ENCODE measurements at regions not wholly inside any gene's neighbourhood (a gene's known extent, or its start where the extent isn't known, plus 50 kb on each side); places are given as distances from the start of the nearest gene placed in this dataset.
"Not testable (repeated sequence)": the region's sequence is repeated elsewhere in the genome, so short reads cannot be mapped to it uniquely, and the experiment has no call there.

DNA sequence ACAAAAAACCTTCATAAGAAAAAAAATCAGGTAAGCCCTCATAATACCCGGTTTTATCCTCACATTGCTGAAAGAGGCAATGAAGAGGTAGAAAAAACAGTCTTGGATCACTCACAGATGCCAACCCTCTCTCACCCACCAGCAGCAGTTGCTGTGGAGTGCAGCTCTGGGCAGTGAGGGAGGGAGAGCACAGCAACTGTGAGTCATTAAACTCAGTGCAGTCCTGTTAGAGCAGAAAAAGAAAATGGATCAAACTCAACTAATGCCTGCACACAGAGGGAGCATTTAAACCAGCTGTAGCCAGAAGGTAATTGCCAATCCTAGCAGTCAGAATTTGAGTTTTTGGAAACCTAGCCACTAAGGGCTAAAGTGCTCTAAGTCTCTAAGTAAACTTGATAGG, 1050.6 kb upstream of the ALCAM start:
- Histone ChIP-seq H3K27ac (ENCODE audit: low read depth, low read length) (no peak overlapping the region), H3K36me3 (ENCODE audit: control insufficient read depth, insufficient read depth, low read length) (no peaks in the 10 kb centered on the region), H3K4me1 (ENCODE audit: control insufficient read depth, insufficient read depth, low read length) (no peaks in the 10 kb centered on the region), H3K27me3 (ENCODE audit: control insufficient read depth, insufficient read depth, low read length) (no peaks in the 10 kb centered on the region), H3K4me3 (ENCODE audit: low read length) (no peak overlapping the region), H3K9ac (ENCODE audit: low read length) (no peak overlapping the region)

GRCh38 chr3:104323226-104323625, 1043.5 kb upstream of the ALCAM start:
- Histone ChIP-seq H3K4me3 (ENCODE audit: low read length) (no peak overlapping the region), H3K4me1 (ENCODE audit: control insufficient read depth, insufficient read depth, low read length) (no peaks in the 10 kb centered on the region), H3K9ac (ENCODE audit: low read length) (no peak overlapping the region), H3K27me3 (ENCODE audit: control insufficient read depth, insufficient read depth, low read length) (no peaks in the 10 kb centered on the region), H3K27ac (ENCODE audit: low read depth, low read length) (no peak overlapping the region), H3K36me3 (ENCODE audit: control insufficient read depth, insufficient read depth, low read length) (no peaks in the 10 kb centered on the region)

DNA sequence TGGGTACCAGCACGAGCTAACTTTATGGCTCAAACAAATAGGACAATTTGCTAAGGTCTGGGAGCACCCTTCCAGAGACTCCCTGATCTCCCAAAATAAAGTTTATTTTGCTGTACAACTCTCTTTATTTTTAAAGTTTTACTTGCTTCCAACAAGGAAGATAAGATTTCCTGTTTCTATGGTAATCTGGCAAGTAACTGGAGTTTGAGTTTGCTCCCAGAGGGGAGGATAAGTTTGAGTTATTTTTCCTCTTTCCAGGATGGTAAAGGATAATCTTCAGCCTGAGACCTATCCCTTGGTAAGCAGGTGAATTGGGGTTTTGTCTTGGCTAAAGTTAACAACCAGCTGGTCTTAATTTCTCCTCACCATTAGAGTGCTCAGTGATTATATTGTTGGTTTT, 1019.4 kb upstream of the ALCAM start:
- no peaks in the 10 kb centered on the region for H3K27me3 ChIP-seq (ENCODE audit: control insufficient read depth, insufficient read depth, low read length)
- H3K27ac ChIP-seq (ENCODE audit: low read depth, low read length), result no peak overlapping the region
- no peaks in the 10 kb centered on the region for H3K36me3 ChIP-seq (ENCODE audit: control insufficient read depth, insufficient read depth, low read length)
- H3K9ac ChIP-seq (ENCODE audit: low read length), result no peak overlapping the region
- H3K4me3 ChIP-seq (ENCODE audit: low read length), result no peak overlapping the region
- no peaks in the 10 kb centered on the region for H3K4me1 ChIP-seq (ENCODE audit: control insufficient read depth, insufficient read depth, low read length)

DNA sequence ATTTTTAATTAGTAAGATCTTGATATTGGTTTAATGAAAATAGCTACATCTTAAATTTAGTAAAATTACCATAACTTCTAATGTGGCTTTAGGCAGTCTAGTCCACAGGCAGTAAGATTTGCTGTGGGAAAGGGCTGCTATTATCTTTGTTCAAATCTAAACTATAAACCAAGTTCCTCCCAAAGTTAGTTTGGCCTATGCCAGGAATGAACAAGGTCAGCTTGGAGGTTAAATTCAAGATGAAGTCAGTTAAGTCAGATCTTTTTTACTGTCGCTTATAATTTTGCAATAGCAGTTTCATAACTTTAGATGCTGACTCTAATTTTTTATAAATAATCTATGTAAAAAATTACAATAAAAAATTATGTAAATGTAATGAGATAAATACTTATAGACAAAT, 1016.9 kb upstream of the ALCAM start:
- Histone ChIP-seq H3K4me3 (ENCODE audit: low read length) (no peak overlapping the region), H3K9ac (ENCODE audit: low read length) (no peak overlapping the region), H3K36me3 (ENCODE audit: control insufficient read depth, insufficient read depth, low read length) (no peaks in the 10 kb centered on the region), H3K4me1 (ENCODE audit: control insufficient read depth, insufficient read depth, low read length) (no peaks in the 10 kb centered on the region), H3K27ac (ENCODE audit: low read depth, low read length) (no peak overlapping the region), H3K27me3 (ENCODE audit: control insufficient read depth, insufficient read depth, low read length) (no peaks in the 10 kb centered on the region)

DNA sequence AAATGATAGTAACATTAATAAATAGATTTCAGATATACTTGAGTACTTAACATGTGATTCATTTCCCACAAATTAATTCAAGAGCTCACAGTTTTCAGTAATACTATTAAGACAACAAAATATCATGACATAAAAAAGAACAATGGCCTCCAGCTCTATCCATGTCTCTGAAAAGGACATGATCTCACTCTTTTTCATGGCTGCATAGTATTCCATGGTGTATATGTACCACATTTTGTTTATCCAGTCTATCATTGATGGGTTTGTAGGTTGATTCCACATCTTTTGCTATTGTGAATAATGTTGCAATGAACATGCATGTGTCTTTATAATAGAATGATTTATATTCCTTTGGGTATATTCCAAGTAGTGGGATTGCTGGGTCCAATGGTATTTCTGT, 1012.8 kb upstream of the ALCAM start:
- Histone ChIP-seq H3K27me3 (ENCODE audit: control insufficient read depth, insufficient read depth, low read length) (no peaks in the 10 kb centered on the region), H3K36me3 (ENCODE audit: control insufficient read depth, insufficient read depth, low read length) (no peaks in the 10 kb centered on the region), H3K27ac (ENCODE audit: low read depth, low read length) (no peak overlapping the region), H3K4me1 (ENCODE audit: control insufficient read depth, insufficient read depth, low read length) (no peaks in the 10 kb centered on the region), H3K9ac (ENCODE audit: low read length) (no peak overlapping the region), H3K4me3 (ENCODE audit: low read length) (no peak overlapping the region)

DNA sequence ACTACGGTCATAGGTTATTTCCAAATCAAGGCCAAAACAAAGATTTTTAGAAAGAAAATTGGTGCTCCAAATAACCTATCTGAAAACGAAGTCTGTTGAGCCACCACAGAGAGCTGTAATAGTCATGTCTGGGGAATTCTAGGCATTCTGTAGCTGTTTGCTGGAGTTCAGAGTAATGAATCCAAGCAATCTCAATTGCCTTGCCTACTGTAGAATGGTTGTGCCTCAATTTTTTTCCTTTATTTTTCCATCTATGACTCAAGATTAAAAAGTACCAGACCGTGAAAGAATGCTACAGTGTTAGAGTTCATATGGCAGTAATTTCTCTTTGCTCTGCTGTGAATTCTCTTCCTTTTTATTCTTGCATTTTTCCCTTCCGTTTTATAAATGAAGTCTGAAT, 1007.2 kb upstream of the ALCAM start:
- H3K9ac ChIP-seq (ENCODE audit: low read length), result no peak overlapping the region
- no peaks in the 10 kb centered on the region for H3K36me3 ChIP-seq (ENCODE audit: control insufficient read depth, insufficient read depth, low read length)
- H3K27me3 ChIP-seq (ENCODE audit: control insufficient read depth, insufficient read depth, low read length), result no peaks in the 10 kb centered on the region
- H3K27ac ChIP-seq (ENCODE audit: low read depth, low read length), result no peak overlapping the region
- no peaks in the 10 kb centered on the region for H3K4me1 ChIP-seq (ENCODE audit: control insufficient read depth, insufficient read depth, low read length)
- H3K4me3 ChIP-seq (ENCODE audit: low read length), result no peak overlapping the region

- H3K27me3 ChIP-seq (ENCODE audit: control insufficient read depth, insufficient read depth, low read length), result no peaks in the 10 kb centered on the region
- no peaks in the 10 kb centered on the region for H3K4me1 ChIP-seq (ENCODE audit: control insufficient read depth, insufficient read depth, low read length)
- no peak overlapping the region for H3K9ac ChIP-seq (ENCODE audit: low read length)
- no peak overlapping the region for H3K4me3 ChIP-seq (ENCODE audit: low read length)
- H3K27ac ChIP-seq (ENCODE audit: low read depth, low read length), result no peak overlapping the region
- H3K36me3 ChIP-seq (ENCODE audit: control insufficient read depth, insufficient read depth, low read length), result no peaks in the 10 kb centered on the region
Measured at GRCh38 chr3:104360038-104360437, 1006.7 kb upstream of the ALCAM start.

GRCh38 chr3:104361748-104362147, 1005.0 kb upstream of the ALCAM start:
- not testable (repeated sequence) for H3K27me3 ChIP-seq (ENCODE audit: control insufficient read depth, insufficient read depth, low read length); H3K4me1 ChIP-seq (ENCODE audit: control insufficient read depth, insufficient read depth, low read length); H3K9ac ChIP-seq (ENCODE audit: low read length)

GRCh38 chr3:104362319-104362718, 1004.4 kb upstream of the ALCAM start:
- no peak overlapping the region for H3K9ac ChIP-seq (ENCODE audit: low read length)

More at GRCh38 chr3:104361748-104362147, 1005.0 kb upstream of the ALCAM start:
- H3K36me3 ChIP-seq (ENCODE audit: control insufficient read depth, insufficient read depth, low read length); H3K4me3 ChIP-seq (ENCODE audit: low read length); H3K27ac ChIP-seq (ENCODE audit: low read depth, low read length): not testable (repeated sequence)

DNA sequence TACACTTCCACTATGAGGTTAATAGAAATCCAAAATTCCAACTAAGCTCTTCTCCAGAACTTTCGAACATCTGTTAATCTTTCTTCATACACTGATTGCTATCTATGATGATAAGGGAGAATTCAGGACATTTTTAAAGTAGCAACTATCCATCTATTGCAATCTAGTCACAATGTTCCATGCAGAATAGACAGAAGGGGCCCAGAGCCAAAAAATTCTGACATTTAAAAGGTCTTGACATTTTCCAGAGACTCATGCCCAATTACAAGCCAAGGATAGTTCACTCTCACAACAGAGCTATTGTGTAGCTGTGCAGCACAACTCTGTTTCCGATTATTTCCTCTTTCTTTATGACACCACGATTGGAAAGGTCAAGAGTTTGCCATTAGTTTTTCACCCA, 999.7 kb upstream of the ALCAM start:
- Histone ChIP-seq H3K36me3 (ENCODE audit: control insufficient read depth, insufficient read depth, low read length) (no peaks in the 10 kb centered on the region), H3K4me1 (ENCODE audit: control insufficient read depth, insufficient read depth, low read length) (peaks cover 4% of the 10 kb centered on the region), H3K9ac (ENCODE audit: low read length) (no peak overlapping the region), H3K27ac (ENCODE audit: low read depth, low read length) (no peak overlapping the region), H3K27me3 (ENCODE audit: control insufficient read depth, insufficient read depth, low read length) (no peaks in the 10 kb centered on the region), H3K4me3 (ENCODE audit: low read length) (no peak overlapping the region)

More at GRCh38 chr3:104362319-104362718, 1004.4 kb upstream of the ALCAM start:
- H3K4me1 ChIP-seq (ENCODE audit: control insufficient read depth, insufficient read depth, low read length), result peaks cover 4% of the 10 kb centered on the region
- no peaks in the 10 kb centered on the region for H3K36me3 ChIP-seq (ENCODE audit: control insufficient read depth, insufficient read depth, low read length)
- H3K27me3 ChIP-seq (ENCODE audit: control insufficient read depth, insufficient read depth, low read length), result no peaks in the 10 kb centered on the region
- no peak overlapping the region for H3K27ac ChIP-seq (ENCODE audit: low read depth, low read length)
- H3K4me3 ChIP-seq (ENCODE audit: low read length), result no peak overlapping the region

GRCh38 chr3:104368760-104369159, 997.9 kb upstream of the ALCAM start:
- Histone ChIP-seq H3K27me3 (ENCODE audit: control insufficient read depth, insufficient read depth, low read length) (no peaks in the 10 kb centered on the region), H3K36me3 (ENCODE audit: control insufficient read depth, insufficient read depth, low read length) (no peaks in the 10 kb centered on the region), H3K27ac (ENCODE audit: low read depth, low read length) (no peak overlapping the region), H3K9ac (ENCODE audit: low read length) (no peak overlapping the region), H3K4me3 (ENCODE audit: low read length) (no peak overlapping the region), H3K4me1 (ENCODE audit: control insufficient read depth, insufficient read depth, low read length) (peaks cover 4% of the 10 kb centered on the region)

- Histone ChIP-seq H3K4me1 (ENCODE audit: control insufficient read depth, insufficient read depth, low read length) (no peaks in the 10 kb centered on the region), H3K27ac (ENCODE audit: low read depth, low read length) (no peak overlapping the region), H3K9ac (ENCODE audit: low read length) (no peak overlapping the region), H3K4me3 (ENCODE audit: low read length) (no peak overlapping the region), H3K36me3 (ENCODE audit: control insufficient read depth, insufficient read depth, low read length) (no peaks in the 10 kb centered on the region), H3K27me3 (ENCODE audit: control insufficient read depth, insufficient read depth, low read length) (no peaks in the 10 kb centered on the region)
Measured at GRCh38 chr3:104385421-104385820, 981.3 kb upstream of the ALCAM start.

DNA sequence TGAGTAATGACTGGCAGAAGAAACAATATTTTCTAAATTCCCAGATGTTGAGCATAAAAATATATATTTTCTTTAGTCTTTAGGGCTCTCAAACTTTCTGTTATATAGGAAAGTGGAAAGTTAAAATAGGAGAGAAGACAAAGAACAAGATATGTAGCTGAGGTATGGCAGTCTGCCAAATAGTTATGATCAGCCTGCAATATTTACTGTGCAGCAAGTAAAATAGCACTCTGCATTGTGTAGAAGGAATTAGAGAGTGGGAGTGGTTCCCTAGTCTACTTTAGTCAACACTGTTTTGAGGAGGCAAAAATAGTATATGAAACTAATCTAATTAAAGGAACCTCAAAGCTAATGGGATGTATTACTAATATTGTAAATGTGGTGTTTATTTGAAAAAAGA, 978.1 kb upstream of the ALCAM start:
- Histone ChIP-seq H3K4me3 (ENCODE audit: low read length) (no peak overlapping the region), H3K27me3 (ENCODE audit: control insufficient read depth, insufficient read depth, low read length) (no peaks in the 10 kb centered on the region), H3K36me3 (ENCODE audit: control insufficient read depth, insufficient read depth, low read length) (no peaks in the 10 kb centered on the region), H3K9ac (ENCODE audit: low read length) (no peak overlapping the region), H3K4me1 (ENCODE audit: control insufficient read depth, insufficient read depth, low read length) (no peaks in the 10 kb centered on the region), H3K27ac (ENCODE audit: low read depth, low read length) (no peak overlapping the region)

All from rectal smooth muscle tissue (tissue), 1 donor.